Astrocyte of the spinal cord (primary cell): ENCODE measurements at regions not wholly inside any gene's neighbourhood (a gene's known extent, or its start where the extent isn't known, plus 50 kb on each side); places are given as distances from the start of the nearest gene placed in this dataset.

Source experiments
- DNase-seq: peaks from one replicate; pipeline ENCODE4 v3.0.0; 2011; ENCODE audit warnings: low read depth, low spot score
- H3K4me3 ChIP-seq: 2 replicates; pipeline ENCODE4 v1.5.1; 2011; ENCODE audit warnings: low read depth, mild to moderate bottlenecking, low read length, moderate library complexity
- CTCF ChIP-seq: IDR thresholded peaks from 2 replicates; pipeline ENCODE4 v1.5.1; 2012; ENCODE audit warnings: low read depth, mild to moderate bottlenecking, low read length, inconsistent platforms
- in situ Hi-C: cut with HindIII; loops from 2 replicates; pipeline ENCODE4 v1.10.0; 2017; ENCODE audit warnings: low sequenced_read_pairs

DNA sequence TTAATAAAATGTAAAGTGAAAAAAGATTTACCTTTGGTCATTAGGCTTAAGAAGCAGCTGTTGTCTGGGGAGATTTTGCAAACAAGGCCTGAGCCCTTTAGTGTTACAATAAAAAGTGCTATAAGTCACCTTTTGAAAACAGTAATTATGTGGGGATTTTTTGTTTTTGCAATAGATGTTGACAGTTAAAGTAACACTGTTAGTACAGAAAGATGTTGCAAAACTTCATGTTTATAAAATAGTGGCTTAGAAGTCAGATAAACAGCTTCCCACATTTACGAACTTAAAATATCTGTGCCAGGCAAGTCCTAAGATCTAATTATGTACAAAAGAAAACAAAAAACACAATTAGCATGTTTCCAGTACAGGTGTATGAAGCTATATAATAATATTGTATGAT is 138.0 kb upstream of the IRS2 start:
- TF ChIP-seq CTCF = no peak
- DNase-seq = no peak
- in situ Hi-C loops = no loop called here
- H3K4me3 ChIP-seq = no peak overlapping the region

DNA sequence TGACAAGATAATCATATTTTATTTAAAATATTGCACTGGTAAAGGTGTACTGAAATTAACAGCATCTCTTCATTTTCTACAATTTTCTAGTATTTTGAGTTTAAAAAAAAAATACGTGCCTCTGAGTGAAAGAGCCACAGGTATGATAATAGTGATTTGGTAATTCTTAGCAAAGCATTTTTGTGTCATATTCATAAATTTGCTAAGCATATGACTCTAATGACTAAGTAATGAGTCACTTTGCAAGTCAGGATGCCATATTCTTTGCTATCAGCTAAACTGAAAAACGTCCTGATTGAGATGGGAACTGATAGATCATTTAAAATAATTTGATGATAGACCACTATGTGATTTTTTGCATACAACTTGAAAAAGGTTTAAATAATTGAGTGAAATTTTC is 136.1 kb upstream of the IRS2 start:
- in situ Hi-C loops = no loop called here
- no peak overlapping the region for H3K4me3 ChIP-seq
- DNase-seq = no peak
- TF ChIP-seq CTCF = no peak

DNA sequence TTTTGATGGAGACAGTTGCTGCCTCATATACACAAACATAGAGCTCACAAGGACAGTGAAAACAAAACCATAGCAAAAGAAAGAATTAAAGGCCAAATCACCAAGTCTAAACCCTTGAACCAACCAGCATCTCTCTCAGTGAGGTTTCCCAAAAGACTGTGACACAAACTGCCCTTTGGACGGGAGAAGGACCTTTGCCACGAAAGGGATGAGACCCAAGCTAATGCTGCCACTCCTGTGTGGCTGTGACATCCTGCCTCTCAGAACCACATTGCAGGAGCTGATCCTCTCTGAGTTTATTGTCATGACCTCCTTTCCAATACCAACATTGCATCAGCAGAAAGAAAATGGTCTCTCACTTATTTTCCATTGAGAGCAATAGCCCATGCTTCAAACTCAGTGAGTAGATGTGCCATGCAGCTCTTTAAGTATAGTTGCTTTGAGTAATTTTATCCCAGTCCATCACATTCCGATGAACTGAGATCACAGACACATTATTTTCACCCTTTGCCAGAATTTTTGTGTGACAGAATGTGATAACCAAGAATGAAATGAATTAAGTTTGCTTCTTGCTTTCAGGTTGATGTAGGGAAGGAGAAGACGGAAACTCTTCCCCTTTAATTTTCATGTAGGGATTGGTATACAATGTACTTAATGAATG is 133.5 kb upstream of the IRS2 start:
- TF ChIP-seq CTCF = no peak
- H3K4me3 ChIP-seq = no peak overlapping the region
- DNase-seq = peak; percentile 20
- in situ Hi-C loops = no loop called here

- no peak overlapping the region for H3K4me3 ChIP-seq
- TF ChIP-seq CTCF = no peak
- in situ Hi-C loops = no loop called here
- DNase-seq = no peak
Observed at GRCh38 chr13:109918179-109918711, 131.9 kb upstream of the IRS2 start.

DNA sequence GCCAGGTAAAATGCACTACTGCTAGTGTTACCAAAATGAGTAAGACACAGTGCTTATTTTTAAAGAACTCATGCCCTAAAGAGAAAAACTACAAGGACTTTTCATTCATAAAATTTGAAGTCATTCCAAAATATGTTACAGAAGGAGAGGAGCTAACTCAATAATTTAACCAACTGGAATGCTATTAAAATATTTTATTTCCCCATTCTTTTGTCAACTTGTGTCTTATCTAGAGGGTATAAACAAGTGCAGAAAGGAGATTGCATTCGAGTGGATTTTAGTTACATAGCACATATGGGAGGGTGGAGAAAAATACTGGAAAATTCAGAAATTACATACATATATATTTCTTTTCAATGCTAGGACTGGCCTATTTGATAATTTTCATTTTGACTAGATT is 131.0 kb upstream of the IRS2 start:
- no peak for TF ChIP-seq CTCF
- no peak overlapping the region for H3K4me3 ChIP-seq
- no peak for DNase-seq
- in situ Hi-C loops = no loop called here

DNA sequence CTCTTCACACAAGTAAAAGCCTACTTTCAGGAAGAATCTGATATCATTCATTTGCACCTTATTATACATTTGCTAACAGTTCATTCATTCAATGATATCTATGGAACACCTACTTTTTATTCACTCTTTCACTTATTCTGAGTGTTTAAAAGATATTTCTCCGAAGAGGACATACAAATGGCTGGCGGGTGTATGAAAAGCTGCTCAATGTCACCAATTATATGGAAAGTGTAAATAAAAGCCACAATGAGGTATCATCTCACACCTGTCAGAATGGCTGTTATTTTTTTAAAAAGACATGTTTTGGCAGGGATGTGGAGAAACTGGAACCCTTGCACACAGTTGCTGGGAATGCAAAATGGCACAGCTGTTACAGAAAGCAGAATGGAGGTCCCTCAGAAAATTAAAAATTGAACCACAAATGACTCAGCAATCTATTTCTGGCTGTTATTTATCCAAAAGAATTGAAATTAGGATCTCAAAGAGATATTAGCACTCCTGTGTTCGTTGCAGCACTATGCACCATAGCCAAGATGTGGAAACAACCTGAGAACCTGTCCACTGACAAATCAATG is 127.6 kb upstream of the IRS2 start:
- in situ Hi-C loops = no loop called here
- no peak overlapping the region for H3K4me3 ChIP-seq
- no peak for DNase-seq
- no peak for TF ChIP-seq CTCF
